KMS-11 (cell line): ENCODE measurements at regions not wholly inside any gene's neighbourhood (a gene's known extent, or its start where the extent isn't known, plus 50 kb on each side); places are given as distances from the start of the nearest gene placed in this dataset.
"Not testable (repeated sequence)": the region's sequence is repeated elsewhere in the genome, so short reads cannot be mapped to it uniquely, and the experiment has no call there.

Experiments used
- H2AFZ ChIP-seq: fragments of 200-600 bp; sonication (generic); 2 replicates; pipeline ENCODE4 v1.6.1; 2016; ENCODE audit warnings: antibody characterized with exemption, mixed run types, low read depth
- H3K27ac ChIP-seq: fragments of 200-600 bp; sonication (generic); 2 replicates; pipeline ENCODE4 v1.6.1; 2016; ENCODE audit warnings: mild to moderate bottlenecking, mixed run types
- H3K27me3 ChIP-seq: fragments of 200-600 bp; sonication (generic); 2 replicates; pipeline ENCODE4 v1.6.1; 2017; ENCODE audit warnings: mild to moderate bottlenecking, low read depth, mixed run types, moderate library complexity; ENCODE audit not compliant: insufficient read depth
- H3K36me3 ChIP-seq: fragments of 200-600 bp; sonication (generic); 2 replicates; pipeline ENCODE4 v1.6.1; 2017; ENCODE audit warnings: mild to moderate bottlenecking, mixed run types; ENCODE audit not compliant: insufficient read depth
- H3K4me1 ChIP-seq: fragments of 200-600 bp; sonication (generic); 2 replicates; pipeline ENCODE4 v1.6.1; 2016; ENCODE audit warnings: mild to moderate bottlenecking, low read depth, mixed run types; ENCODE audit not compliant: poor library complexity, severe bottlenecking
- H3K4me2 ChIP-seq: fragments of 200-600 bp; sonication (generic); 2 replicates; pipeline ENCODE4 v1.7.0; 2016; ENCODE audit warnings: mild to moderate bottlenecking, mixed run types
- H3K4me3 ChIP-seq: fragments of 200-600 bp; sonication (generic); IDR thresholded peaks from 2 replicates; pipeline ENCODE4 v1.6.1; 2017; ENCODE audit warnings: low read depth, low read length, mixed read lengths; ENCODE audit not compliant: insufficient read depth
- H3K79me2 ChIP-seq: fragments of 200-600 bp; sonication (generic); 2 replicates; pipeline ENCODE4 v1.6.1; 2016; ENCODE audit warnings: low read depth, mixed run types; ENCODE audit not compliant: insufficient read depth
- H3K9ac ChIP-seq: fragments of 200-600 bp; sonication (generic); 2 replicates; pipeline ENCODE4 v1.6.1; 2016; ENCODE audit warnings: mild to moderate bottlenecking, mixed run types
- H4K20me1 ChIP-seq: fragments of 200-600 bp; sonication (generic); 2 replicates; pipeline ENCODE4 v1.6.1; 2016; ENCODE audit warnings: mild to moderate bottlenecking, mixed run types; ENCODE audit not compliant: insufficient read depth
- TF ChIP-seq, protein P1 (sequence below): fragments of 200-600 bp; sonication (generic); conservative IDR thresholded peaks from 2 replicates; pipeline ENCODE4 v1.6.1; 2017; ENCODE audit warnings: low read depth, mild to moderate bottlenecking, antibody characterized with exemption, low read length, moderate library complexity, mixed read lengths

DNA sequence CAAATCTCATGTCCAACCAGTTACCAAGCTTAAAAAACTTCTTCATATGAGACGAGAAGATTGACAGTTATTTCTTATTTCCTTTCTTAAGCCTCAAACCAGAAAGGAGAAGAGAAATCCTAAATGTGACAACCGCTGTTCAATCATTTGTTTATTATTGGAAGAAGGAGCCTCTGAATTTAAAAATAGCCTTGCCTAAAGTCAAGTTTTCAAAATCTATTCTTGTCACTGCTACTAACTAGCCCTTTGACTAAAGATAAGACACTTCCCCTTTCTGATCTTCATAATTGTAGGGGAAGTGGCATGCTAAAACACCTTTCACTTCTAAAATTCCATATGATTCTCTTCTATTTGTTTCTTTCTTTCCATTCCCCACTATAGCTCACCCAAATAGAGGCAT is 106.2 kb upstream of the EMB start:
- Histone ChIP-seq H2AFZ (no peak overlapping the region), H4K20me1 (no peaks in the 10 kb centered on the region), H3K9ac (no peak overlapping the region), H3K79me2 (no peaks in the 10 kb centered on the region), H3K4me2 (no peak overlapping the region), H3K36me3 (no peaks in the 10 kb centered on the region), H3K4me1 (no peaks in the 10 kb centered on the region), H3K4me3 (no peak overlapping the region), H3K27ac (no peak overlapping the region), H3K27me3 (no peaks in the 10 kb centered on the region)
- TF ChIP-seq, protein P1, sequence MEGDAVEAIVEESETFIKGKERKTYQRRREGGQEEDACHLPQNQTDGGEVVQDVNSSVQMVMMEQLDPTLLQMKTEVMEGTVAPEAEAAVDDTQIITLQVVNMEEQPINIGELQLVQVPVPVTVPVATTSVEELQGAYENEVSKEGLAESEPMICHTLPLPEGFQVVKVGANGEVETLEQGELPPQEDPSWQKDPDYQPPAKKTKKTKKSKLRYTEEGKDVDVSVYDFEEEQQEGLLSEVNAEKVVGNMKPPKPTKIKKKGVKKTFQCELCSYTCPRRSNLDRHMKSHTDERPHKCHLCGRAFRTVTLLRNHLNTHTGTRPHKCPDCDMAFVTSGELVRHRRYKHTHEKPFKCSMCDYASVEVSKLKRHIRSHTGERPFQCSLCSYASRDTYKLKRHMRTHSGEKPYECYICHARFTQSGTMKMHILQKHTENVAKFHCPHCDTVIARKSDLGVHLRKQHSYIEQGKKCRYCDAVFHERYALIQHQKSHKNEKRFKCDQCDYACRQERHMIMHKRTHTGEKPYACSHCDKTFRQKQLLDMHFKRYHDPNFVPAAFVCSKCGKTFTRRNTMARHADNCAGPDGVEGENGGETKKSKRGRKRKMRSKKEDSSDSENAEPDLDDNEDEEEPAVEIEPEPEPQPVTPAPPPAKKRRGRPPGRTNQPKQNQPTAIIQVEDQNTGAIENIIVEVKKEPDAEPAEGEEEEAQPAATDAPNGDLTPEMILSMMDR = no peak

DNA sequence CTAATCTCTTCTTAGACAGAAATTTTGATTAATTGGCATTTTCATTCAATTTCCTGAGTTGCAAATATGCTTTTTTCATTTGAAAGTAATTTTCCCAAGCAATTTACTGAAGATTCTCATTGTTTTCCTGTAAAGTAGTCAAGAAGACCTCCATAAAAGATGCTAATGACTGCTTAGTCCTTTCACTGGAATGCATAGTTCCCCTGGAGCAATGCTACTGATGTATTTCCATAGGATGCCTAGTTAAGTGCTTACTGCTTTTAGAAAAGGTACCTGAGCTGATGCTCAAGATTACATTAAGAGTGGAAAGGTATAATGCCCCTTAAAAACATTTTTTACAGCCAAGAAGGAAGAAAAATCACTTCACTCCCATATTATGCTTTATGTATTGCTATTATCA is 109.2 kb upstream of the EMB start:
- H3K4me2 ChIP-seq = no peak overlapping the region
- no peaks in the 10 kb centered on the region for H3K27me3 ChIP-seq
- H2AFZ ChIP-seq = no peak overlapping the region
- H3K4me1 ChIP-seq = no peaks in the 10 kb centered on the region
- H3K4me3 ChIP-seq = no peak overlapping the region
- no peak overlapping the region for H3K9ac ChIP-seq
- H3K27ac ChIP-seq = no peak overlapping the region
- H3K79me2 ChIP-seq = no peaks in the 10 kb centered on the region
- no peaks in the 10 kb centered on the region for H3K36me3 ChIP-seq
- TF ChIP-seq, protein P1 = no peak
- no peaks in the 10 kb centered on the region for H4K20me1 ChIP-seq

DNA sequence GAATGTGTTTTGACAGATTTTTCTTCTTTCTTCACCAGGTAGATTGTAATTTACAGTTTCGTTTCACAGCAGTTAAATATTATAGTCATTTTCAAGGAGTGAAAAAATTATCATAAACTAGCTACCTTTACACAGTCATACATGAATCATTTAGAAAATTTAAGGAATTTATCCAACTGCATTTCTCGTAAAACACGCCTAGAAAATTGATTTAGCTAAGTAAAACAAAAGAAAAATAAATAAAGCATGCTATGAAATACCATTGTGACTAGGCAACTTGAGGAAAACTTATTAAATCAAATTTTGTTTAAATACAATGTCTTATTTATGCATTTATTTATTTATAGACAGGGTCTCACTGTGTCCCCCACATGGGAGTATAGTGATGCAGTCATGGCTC is 109.9 kb upstream of the EMB start:
- TF ChIP-seq, protein P1 = no peak
- Histone ChIP-seq H3K4me2 (no peak overlapping the region), H3K4me1 (no peaks in the 10 kb centered on the region), H2AFZ (no peak overlapping the region), H3K9ac (no peak overlapping the region), H3K79me2 (no peaks in the 10 kb centered on the region), H3K36me3 (no peaks in the 10 kb centered on the region), H3K4me3 (no peak overlapping the region), H3K27ac (no peak overlapping the region), H3K27me3 (no peaks in the 10 kb centered on the region), H4K20me1 (no peaks in the 10 kb centered on the region)

DNA sequence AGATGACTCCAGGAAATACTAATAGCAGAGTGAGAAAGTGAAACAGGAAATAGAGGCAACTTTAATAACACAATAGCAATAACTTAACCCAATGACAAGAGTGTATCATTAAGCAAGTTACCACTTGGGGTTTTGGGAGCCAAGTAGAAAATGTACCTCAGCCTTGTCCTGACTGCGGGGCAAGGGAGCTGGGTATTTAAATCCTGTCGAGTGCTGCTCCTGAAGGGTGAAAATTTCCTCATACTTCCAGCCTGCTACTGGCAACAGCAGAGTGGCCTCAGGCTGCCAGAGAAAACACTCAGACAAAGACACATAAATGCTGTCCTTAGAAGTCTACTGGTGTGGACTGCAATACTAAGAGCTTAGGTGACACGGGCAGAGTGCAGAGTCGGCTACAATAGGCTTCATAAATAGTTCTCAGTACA is 112.5 kb upstream of the EMB start:
- Histone ChIP-seq H3K27ac (no peak overlapping the region), H3K79me2 (no peaks in the 10 kb centered on the region), H3K4me2 (no peak overlapping the region), H3K4me1 (no peaks in the 10 kb centered on the region), H3K27me3 (no peaks in the 10 kb centered on the region), H4K20me1 (no peaks in the 10 kb centered on the region), H3K9ac (no peak overlapping the region), H3K4me3 (no peak overlapping the region), H2AFZ (peak overlapping the region; percentile 8; the same call in 1 of the 2 replicates), H3K36me3 (no peaks in the 10 kb centered on the region)
- TF ChIP-seq, protein P1 = no peak

DNA sequence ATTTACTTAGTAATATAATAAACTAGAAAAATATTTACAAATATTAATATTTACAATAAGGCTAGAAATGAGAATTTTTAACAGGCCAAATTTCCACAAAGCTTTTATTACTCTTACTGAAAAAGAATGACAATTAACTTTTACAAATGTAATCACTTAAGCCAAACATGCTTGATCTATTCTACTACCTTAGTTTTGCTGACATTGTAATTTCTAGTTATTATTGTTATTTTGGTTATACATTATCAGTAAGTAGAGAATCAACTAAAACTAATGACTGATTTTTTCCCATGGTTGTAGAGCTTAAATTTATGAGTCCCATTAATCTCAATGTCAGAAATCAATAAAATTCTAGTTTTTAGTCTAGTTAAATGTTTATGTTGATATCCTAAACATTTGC is 107.8 kb upstream of the PARP8 start:
- not testable (repeated sequence) for H3K9ac ChIP-seq, H3K36me3 ChIP-seq, H4K20me1 ChIP-seq, H3K27ac ChIP-seq, H3K4me2 ChIP-seq, H3K79me2 ChIP-seq, H3K27me3 ChIP-seq, H3K4me1 ChIP-seq, H3K4me3 ChIP-seq, H2AFZ ChIP-seq
